GM23248 (cell line): ENCODE measurements at regions not wholly inside any gene's neighbourhood (a gene's known extent, or its start where the extent isn't known, plus 50 kb on each side); places are given as distances from the start of the nearest gene placed in this dataset.

ENCODE experiments used
- EZH2 ChIP-seq: fragments of 200-600 bp; sonication (generic); IDR thresholded peaks from 2 replicates; pipeline ENCODE4 v1.6.1; 2018; ENCODE audit warnings: antibody characterized with exemption, mild to moderate bottlenecking; ENCODE audit not compliant: insufficient read depth, poor library complexity, severe bottlenecking
- EZH2phosphoT487 ChIP-seq: fragments of 200-600 bp; sonication (generic); IDR thresholded peaks from 2 replicates; pipeline ENCODE4 v1.6.1; 2018; ENCODE audit warnings: antibody characterized with exemption, moderate library complexity, mild to moderate bottlenecking, low read depth; ENCODE audit not compliant: insufficient read depth

GRCh38 chr5:61878471-61878870 lies 427.5 kb upstream of the KIF2A start:
- no peak for TF ChIP-seq EZH2
- no peak for TF ChIP-seq EZH2phosphoT487
